IMR-90 (cell line): ENCODE measurements at regions not wholly inside any gene's neighbourhood (a gene's known extent, or its start where the extent isn't known, plus 50 kb on each side); places are given as distances from the start of the nearest gene placed in this dataset.

Experiments used
- CEBPB ChIP-seq: IDR thresholded peaks from 2 replicates; pipeline ENCODE4 v1.6.1; 2012; ENCODE audit warnings: low read depth, low read length, improper control_type of control experiment
- CTCF ChIP-seq: conservative IDR thresholded peaks from 2 replicates; pipeline ENCODE4 v1.5.1; 2012; ENCODE audit warnings: mild to moderate bottlenecking, low read depth, low read length, improper control_type of control experiment
- ELK1 ChIP-seq: fragments of 150-350 bp; IDR thresholded peaks from 2 replicates; pipeline ENCODE4 v1.6.1; 2016; ENCODE audit warnings: low read depth, mild to moderate bottlenecking, low read length, moderate library complexity, borderline replicate concordance
- FOS ChIP-seq: fragments of 150-350 bp; IDR thresholded peaks from 2 replicates; pipeline ENCODE4 v1.6.1; 2016; ENCODE audit warnings: low read depth, low read length
- POLR2A ChIP-seq: IDR thresholded peaks from 2 replicates; pipeline ENCODE4 v1.6.1; 2012; ENCODE audit warnings: mild to moderate bottlenecking, low read depth, low read length
- RCOR1 ChIP-seq: IDR thresholded peaks from 2 replicates; pipeline ENCODE4 v1.6.1; 2012; ENCODE audit warnings: mild to moderate bottlenecking, low read length, improper control_type of control experiment; ENCODE audit not compliant: insufficient replicate concordance
- RFX5 ChIP-seq: IDR thresholded peaks from 2 replicates; pipeline ENCODE4 v1.8.0; 2012; ENCODE audit warnings: low read depth, mild to moderate bottlenecking, low read length, moderate library complexity

- TF ChIP-seq CTCF = no peak
- no peak for TF ChIP-seq FOS
- no peak for TF ChIP-seq RFX5
- TF ChIP-seq RCOR1 = no peak
- TF ChIP-seq CEBPB = no peak
- no peak for TF ChIP-seq ELK1
- TF ChIP-seq POLR2A = no peak
Measured at GRCh38 chr4:22014222-22014741, 65.7 kb upstream of the KCNIP4 start.
